OCI-M1 (cell line): ENCODE measurements at regions not wholly inside any gene's neighbourhood (a gene's known extent, or its start where the extent isn't known, plus 50 kb on each side); places are given as distances from the start of the nearest gene placed in this dataset.
"Not testable (repeated sequence)": the region's sequence is repeated elsewhere in the genome, so short reads cannot be mapped to it uniquely, and the experiment has no call there.

Experiments used
- DNase-seq: peaks from one replicate; lab custom pipeline; 2025; lab: John Stamatoyannopoulos, UW

GRCh38 chrX:111581086-111581485 is 69.6 kb downstream of the SERTM2 start:
- DNase-seq: peak; percentile 6

DNA sequence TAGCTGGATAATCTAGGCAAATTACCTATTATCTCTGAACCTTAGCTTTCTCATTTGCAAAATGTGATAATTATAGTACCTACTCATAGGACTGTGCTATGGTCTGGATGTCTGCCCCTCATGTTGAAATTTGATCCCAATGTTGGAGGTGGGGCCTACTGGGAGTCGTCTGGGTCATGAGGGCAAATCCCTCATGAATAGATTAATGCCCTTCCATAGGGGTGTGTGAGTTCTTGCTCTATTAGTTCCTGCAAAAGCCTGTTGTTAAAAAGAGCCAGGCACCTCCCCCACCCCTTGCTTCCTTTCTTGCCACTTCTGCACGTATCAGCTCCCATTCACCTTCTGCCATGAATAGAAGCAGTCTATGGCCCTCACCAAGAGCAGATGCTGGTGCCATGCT is 73.9 kb downstream of the SERTM2 start:
- DNase-seq: peak; percentile 1

DNA sequence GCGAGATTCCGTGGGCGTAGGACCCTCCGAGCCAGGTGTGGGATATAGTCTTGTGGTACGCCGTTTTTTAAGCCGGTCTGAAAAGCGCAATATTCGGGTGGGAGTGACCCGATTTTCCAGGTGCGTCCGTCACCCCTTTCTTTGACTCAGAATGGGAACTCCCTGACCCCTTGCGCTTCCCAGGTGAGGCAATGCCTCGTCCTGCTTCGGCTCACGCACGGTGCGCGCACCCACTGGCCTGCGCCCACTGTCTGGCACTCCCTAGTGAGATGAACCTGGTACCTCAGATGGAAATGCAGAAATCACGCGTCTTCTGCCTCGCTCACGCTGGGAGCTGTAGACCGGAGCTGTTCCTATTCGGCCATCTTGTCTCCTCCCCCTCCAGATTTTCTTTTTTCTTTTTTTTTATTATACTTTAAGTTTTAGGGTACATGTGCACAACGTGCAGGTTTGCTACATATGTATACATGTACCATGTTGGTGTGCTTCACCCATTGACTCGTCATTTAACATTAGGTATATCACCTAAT is 83.0 kb downstream of the SERTM2 start:
- not testable (repeated sequence) for DNase-seq

- DNase-seq: peak; percentile 48
Observed at GRCh38 chrX:111597967-111598366, 83.0 kb upstream of the ALG13 start.

DNA sequence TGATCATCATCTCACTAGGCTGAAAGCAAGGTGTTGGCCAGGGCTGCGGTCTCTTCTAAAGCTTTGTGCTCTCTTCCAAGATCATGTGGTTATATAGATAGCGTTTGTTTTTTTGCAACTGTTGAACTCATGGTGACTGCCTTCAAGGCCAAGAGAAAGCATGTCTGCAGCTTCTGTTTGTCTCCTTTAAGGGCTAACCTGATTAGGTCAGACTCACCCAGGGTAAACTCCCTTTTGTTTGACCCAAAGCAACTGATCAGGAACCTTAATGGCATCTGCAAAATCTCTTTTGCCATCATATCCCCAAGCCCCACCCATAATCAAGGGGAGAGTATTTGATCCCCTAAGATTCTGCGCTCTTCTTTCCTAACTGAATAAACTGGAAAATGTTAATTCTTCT is 72.2 kb upstream of the ALG13 start:
- DNase-seq: peak; percentile 46

DNA sequence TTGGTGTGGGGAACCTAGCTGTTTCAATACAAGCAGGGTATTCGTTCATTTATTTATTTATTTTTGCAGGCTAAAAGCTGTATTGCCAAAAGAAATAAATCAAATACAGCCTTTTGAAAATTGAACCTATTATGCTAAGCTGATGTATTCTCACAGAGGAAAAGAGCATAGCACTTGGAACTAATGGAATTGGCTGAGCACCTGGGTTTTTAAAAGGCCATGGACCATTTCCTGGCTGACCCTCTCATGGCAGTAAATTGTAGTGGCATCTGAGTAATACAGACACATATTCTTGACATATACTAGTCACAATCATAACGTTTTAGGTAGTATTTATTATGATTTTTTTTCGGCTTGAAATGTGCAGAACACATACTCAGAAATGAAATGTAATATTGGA is 71.8 kb upstream of the ALG13 start:
- DNase-seq: no peak

DNA sequence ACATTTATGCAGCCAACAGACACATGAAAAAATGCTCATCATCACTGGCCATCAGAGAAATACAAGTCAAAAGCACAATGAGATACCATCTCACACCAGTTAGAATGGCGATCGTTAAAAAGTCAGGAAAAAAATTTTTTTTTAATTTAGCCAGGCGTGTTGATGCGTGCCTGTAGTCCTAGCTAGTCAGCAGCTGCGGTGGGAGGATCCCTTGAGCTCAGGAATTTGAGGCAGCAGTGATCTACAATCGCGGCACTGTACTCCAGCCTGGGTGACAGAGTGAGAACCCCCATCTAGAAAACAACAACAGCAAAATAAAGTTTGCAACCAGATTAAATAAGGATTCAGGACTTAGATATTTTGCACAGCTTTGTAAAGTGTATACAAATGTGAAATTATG is 65.7 kb upstream of the ALG13 start:
- DNase-seq: no peak

GRCh38 chrX:111616786-111617185 is 64.2 kb upstream of the ALG13 start:
- no peak for DNase-seq

GRCh38 chrX:111620084-111620483 is 60.9 kb upstream of the ALG13 start:
- DNase-seq: peak; percentile 5

DNA sequence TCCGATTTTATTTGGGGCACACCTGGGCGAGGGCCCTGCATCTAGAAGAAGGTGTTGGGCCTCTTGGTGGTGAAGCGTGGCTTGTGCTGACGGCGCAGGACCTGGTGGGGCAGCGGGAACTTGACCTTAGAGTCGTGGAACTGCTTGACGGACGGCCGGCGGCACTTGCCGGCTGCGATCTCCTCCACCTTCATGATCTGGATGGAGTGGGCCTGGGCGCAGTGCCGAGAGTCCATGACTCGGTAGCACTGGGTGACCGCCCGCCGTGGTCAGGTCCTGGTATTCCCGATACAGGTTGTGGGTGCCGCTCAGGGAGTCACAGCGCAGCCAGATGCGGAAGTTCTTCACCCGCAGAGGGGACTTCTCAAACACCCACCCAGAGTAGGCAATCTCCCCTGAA is 56.8 kb upstream of the ALG13 start:
- no peak for DNase-seq

- DNase-seq: not testable (repeated sequence)
Observed at GRCh38 chrX:111627256-111627655, 53.7 kb upstream of the ALG13 start.
